Naive thymus-derived CD4-positive, alpha-beta T cell (primary cell): ENCODE measurements at regions not wholly inside any gene's neighbourhood (a gene's known extent, or its start where the extent isn't known, plus 50 kb on each side); places are given as distances from the start of the nearest gene placed in this dataset.
"Not testable (repeated sequence)": the region's sequence is repeated elsewhere in the genome, so short reads cannot be mapped to it uniquely, and the experiment has no call there.

Experiments used
- ATAC-seq: fragments of 150-1000 bp; cut with Tn5 transposase; 2 replicates; pipeline ENCODE4 v1.10.0; 2021; ENCODE audit warnings: mild to moderate bottlenecking, moderate library complexity
- CTCF ChIA-PET: fragments of 350-600 bp; sonication (Branson Sonifier 250); formaldehyde crosslinking; loops from one replicate; lab custom pipeline; 2021; ENCODE audit warnings: antibody characterized with exemption; lab: Charles Lee
- POLR2A ChIA-PET: fragments of 350-600 bp; sonication (Branson Sonifier 250); formaldehyde crosslinking; loops from one replicate; lab custom pipeline; 2021; ENCODE audit warnings: antibody characterized with exemption, inconsistent platforms; lab: Charles Lee
- DNase-seq, 9 donors: peaks; one replicate each; pipeline versions ENCODE4 v3.0.0 to v3.0.0-alpha.2; 2020 to 2022; ENCODE audit warnings: mixed read lengths in 1 of 9
- H3K27ac ChIP-seq: one replicate; pipeline ENCODE4 v1.7.0; 2013; ENCODE audit warnings: mild to moderate bottlenecking, low read depth, low read length, moderate library complexity
- H3K27me3 ChIP-seq, 2 donors: one replicate each; pipeline ENCODE4 v1.7.0; 2013; ENCODE audit warnings: low read length in 2 of 2, mild to moderate bottlenecking in 2 of 2, moderate library complexity in 2 of 2; ENCODE audit not compliant: control insufficient read depth in 2 of 2, insufficient read depth in 2 of 2
- H3K36me3 ChIP-seq, 3 experiments: 1 replicate in 2 of 3; 2 replicates in 1 of 3; pipeline ENCODE4 v1.7.0; 2013; ENCODE audit warnings: low read length in 3 of 3, mild to moderate bottlenecking in 3 of 3, moderate library complexity in 1 of 3; ENCODE audit not compliant: insufficient read depth in 3 of 3, control insufficient read depth in 2 of 3
- H3K4me1 ChIP-seq, 2 donors: one replicate each; pipeline ENCODE4 v1.7.0; 2013; ENCODE audit warnings: low read length in 2 of 2, mild to moderate bottlenecking in 2 of 2, moderate library complexity in 1 of 2; ENCODE audit not compliant: control insufficient read depth in 2 of 2, insufficient read depth in 2 of 2
- H3K4me3 ChIP-seq: 2 replicates; pipeline ENCODE4 v1.7.0; 2013; ENCODE audit warnings: mild to moderate bottlenecking, low read length
- H3K9me3 ChIP-seq, 3 experiments: 1 replicate in 2 of 3; 2 replicates in 1 of 3; pipeline ENCODE4 v1.7.0; 2013; ENCODE audit warnings: low read length in 3 of 3; ENCODE audit not compliant: control insufficient read depth in 2 of 3
- H3K27ac Mint-ChIP-seq, 9 donors: one replicate each; pipeline ENCODE4 v1.8.0; 2020 to 2022; ENCODE audit warnings: mixed read lengths in 9 of 9, mild to moderate bottlenecking in 8 of 9, moderate library complexity in 5 of 9, inconsistent platforms in 2 of 9
- H3K27me3 Mint-ChIP-seq, 5 donors: one replicate each; pipeline ENCODE4 v1.8.0; 2021 to 2022; ENCODE audit warnings: mixed read lengths in 5 of 5, mild to moderate bottlenecking in 1 of 5
- H3K36me3 Mint-ChIP-seq, 5 donors: one replicate each; pipeline ENCODE4 v1.8.0; 2020 to 2022; ENCODE audit warnings: mixed read lengths in 5 of 5, mild to moderate bottlenecking in 3 of 5, inconsistent platforms in 1 of 5
- H3K4me1 Mint-ChIP-seq, 7 donors: one replicate each; pipeline ENCODE4 v1.8.0; 2020 to 2022; ENCODE audit warnings: mixed read lengths in 7 of 7, mild to moderate bottlenecking in 3 of 7, inconsistent platforms in 1 of 7
- H3K4me3 Mint-ChIP-seq, 10 donors: one replicate each; pipeline ENCODE4 v1.8.0; 2020 to 2022; ENCODE audit warnings: mild to moderate bottlenecking in 10 of 10, mixed read lengths in 10 of 10, moderate library complexity in 6 of 10, inconsistent platforms in 2 of 10
- H3K9me3 Mint-ChIP-seq, 11 donors: one replicate each; pipeline ENCODE4 v1.8.0; 2020 to 2022; ENCODE audit warnings: mixed read lengths in 11 of 11, mild to moderate bottlenecking in 4 of 11, inconsistent platforms in 1 of 11, moderate library complexity in 1 of 11
- intact Hi-C, 2 donors: fragments of 100-400 bp; cut with micrococcal nuclease; formaldehyde crosslinking; loops; one replicate each; pipeline ENCODE4 v1.15.1; 2023

DNA sequence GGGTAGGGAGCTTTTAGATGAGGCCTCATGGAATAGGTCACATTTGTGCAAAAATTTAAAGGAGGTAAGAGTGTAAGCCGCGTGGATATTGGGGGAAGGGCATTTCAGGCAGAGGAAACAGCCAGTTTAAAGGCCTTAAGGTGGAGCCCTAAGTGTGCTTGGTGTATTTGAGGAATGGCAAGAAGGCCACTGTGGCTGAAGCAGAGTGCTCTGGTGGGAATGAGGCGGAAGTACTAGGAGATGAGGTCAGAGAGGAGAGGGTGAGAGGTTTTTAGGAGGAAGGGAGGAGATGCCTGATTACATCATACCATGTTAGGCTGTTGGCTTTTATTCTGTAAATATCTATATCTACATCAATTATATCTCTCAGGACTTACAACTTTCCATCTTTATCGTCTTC, 75.3 kb downstream of the SRGAP2 start:
- H3K36me3 ChIP-seq, H3K4me3 Mint-ChIP-seq, POLR2A ChIA-PET, H3K27ac ChIP-seq, H3K36me3 Mint-ChIP-seq, H3K9me3 ChIP-seq, H3K4me3 ChIP-seq, H3K27me3 ChIP-seq, DNase-seq, intact Hi-C loops, H3K9me3 Mint-ChIP-seq, H3K27ac Mint-ChIP-seq, H3K4me1 ChIP-seq, ATAC-seq, H3K27me3 Mint-ChIP-seq, H3K4me1 Mint-ChIP-seq, CTCF ChIA-PET: not testable (repeated sequence)

DNA sequence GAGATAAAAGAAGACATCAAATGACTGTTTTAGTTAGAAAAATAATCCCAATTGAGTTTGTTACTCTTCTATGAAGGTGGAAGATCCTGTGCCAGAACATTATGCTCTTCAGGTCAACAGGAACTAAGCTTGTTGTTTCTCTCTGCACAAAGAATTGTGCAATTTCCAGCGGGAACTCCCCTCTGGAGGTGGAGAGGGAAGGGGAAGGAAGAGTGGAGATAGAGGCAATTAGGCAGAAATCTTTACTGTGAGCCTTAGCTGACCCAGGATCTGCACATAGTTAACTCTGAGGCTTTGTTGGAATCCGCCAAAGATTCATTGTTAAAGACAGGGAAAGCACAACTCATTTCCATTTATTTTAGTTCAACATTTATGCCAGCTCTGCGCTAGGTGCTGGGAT, 77.3 kb downstream of the SRGAP2 start:
- H3K4me3 Mint-ChIP-seq, H3K9me3 Mint-ChIP-seq, H3K4me1 ChIP-seq, H3K27me3 Mint-ChIP-seq, DNase-seq, H3K9me3 ChIP-seq, H3K36me3 Mint-ChIP-seq, CTCF ChIA-PET, H3K27ac ChIP-seq, H3K27ac Mint-ChIP-seq, H3K27me3 ChIP-seq, H3K4me1 Mint-ChIP-seq, H3K36me3 ChIP-seq, POLR2A ChIA-PET, intact Hi-C loops, H3K4me3 ChIP-seq: not testable (repeated sequence)
- peak; percentile 59 for ATAC-seq

DNA sequence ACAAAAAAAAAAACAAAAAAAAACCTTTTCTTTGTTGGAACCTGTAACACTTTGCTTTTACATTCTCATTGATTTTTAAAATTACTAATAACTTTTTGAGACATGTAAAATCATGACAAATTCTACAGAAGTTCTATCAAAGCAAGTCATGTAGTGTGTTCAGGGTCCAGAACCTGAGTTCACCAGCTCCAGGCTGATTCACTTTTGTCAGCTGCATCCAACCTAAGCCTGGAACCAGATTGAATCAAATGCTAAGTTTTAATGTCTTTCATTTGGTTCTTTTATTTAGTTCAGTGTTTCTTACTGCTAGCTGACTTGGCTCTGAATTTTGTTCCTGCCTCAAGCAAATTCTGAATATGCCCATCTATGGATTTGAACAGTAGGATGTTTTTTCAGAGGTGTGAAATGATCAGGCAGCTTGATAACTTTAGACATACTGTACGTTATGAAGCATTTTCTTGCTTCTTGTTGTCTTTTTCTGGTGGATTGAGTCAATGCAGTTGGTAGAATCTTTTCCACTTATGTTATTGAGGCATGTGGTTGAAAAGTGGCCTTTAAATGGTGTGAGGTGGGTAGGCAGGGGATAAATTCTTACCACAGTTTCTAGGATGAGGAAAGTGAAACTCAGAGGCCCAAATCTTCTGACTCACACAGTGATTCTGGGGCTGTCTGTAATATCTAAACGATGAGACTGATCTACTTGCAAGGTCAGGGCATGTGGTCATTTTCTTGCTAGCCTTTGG, 78.7 kb downstream of the SRGAP2 start:
- H3K9me3 ChIP-seq, CTCF ChIA-PET, H3K4me1 ChIP-seq, H3K27me3 ChIP-seq, H3K9me3 Mint-ChIP-seq, H3K36me3 Mint-ChIP-seq, DNase-seq, H3K36me3 ChIP-seq, H3K27ac ChIP-seq, H3K4me3 Mint-ChIP-seq, POLR2A ChIA-PET, H3K27me3 Mint-ChIP-seq, H3K4me3 ChIP-seq, intact Hi-C loops, H3K27ac Mint-ChIP-seq: not testable (repeated sequence)
- H3K4me1 Mint-ChIP-seq, result peaks cover 0 to 11% (median 0%) of the 10 kb centered on the region in 7 donors
- peak; percentile 75 for ATAC-seq

DNA sequence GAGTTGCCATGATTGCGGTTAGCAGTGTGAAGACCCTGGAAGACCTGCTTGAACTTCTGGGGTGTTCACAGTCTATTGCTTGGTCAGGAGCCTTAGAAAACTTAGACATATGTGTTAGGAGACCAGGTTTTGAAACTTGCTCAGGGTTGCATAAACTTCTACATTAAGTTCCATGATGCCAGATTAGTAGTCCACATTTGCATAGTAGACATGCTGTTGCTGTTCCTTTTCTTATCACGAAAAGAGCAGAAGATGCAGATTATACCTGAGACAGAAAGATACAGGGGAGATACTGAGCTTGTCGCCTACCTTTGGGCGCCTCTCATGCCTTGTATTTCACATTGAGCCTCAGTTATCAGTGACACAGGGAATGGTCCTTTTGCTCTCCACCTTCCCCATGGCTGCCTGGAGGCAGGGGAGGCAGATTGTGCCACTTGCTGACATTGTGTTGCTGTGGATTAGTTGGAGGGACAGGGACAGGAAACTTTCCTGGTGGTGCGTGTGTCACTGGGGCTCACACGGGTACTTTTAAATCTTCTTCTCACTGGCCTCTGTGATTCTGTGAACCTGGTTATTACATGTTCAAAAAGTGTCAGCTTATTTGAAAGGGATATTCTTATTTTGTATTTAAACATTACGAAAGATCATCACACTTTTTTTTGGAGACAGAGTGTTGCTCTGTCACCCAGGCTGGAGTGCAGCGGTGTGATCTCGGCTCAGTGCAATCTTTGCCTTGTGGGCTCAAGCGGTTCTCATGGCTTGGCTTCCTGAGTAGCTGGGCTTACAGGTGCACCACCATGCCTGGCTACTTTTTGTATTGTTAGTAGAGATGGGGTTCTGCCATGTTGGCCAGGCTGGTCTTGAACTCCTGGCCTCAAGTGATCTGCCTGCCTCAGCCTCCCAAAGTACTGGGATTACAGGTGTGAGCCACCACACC, 82.0 kb downstream of the SRGAP2 start:
- H3K27ac ChIP-seq, CTCF ChIA-PET, H3K9me3 ChIP-seq, H3K4me3 Mint-ChIP-seq, H3K4me1 ChIP-seq, DNase-seq, H3K36me3 Mint-ChIP-seq, H3K4me1 Mint-ChIP-seq, H3K4me3 ChIP-seq, H3K36me3 ChIP-seq, ATAC-seq, H3K27me3 Mint-ChIP-seq, H3K27me3 ChIP-seq, H3K9me3 Mint-ChIP-seq, H3K27ac Mint-ChIP-seq, POLR2A ChIA-PET, intact Hi-C loops: not testable (repeated sequence)

DNA sequence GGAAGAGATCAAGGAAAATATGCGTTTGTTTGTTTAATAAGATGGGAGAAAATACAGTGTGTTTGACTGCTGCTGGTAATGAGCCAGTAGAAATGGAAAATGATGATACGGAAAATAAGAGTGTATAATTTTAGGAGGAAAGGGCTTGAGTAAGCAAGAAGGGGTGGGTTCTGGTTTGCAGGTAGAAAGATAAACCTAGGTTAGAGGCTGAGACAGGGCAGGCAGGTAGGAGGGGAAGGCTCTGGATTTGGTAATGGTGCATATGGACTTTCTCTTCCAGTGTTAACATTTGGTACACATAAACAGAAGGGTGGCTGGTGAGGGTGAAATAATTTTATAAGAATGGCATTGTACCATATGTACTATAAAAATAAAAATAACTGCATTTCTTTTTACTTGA, 84.4 kb downstream of the SRGAP2 start:
- Mint-ChIP-seq H3K4me3 (peak overlapping the region in 4 of 10 donors; percentile 38 to 75 (median 58)), H3K27ac (peak overlapping the region in 1 of 9 donors; percentile 17)
- intact Hi-C loops, H3K9me3 ChIP-seq, H3K27me3 ChIP-seq, CTCF ChIA-PET, H3K4me1 Mint-ChIP-seq, ATAC-seq, H3K27me3 Mint-ChIP-seq, H3K36me3 ChIP-seq, H3K9me3 Mint-ChIP-seq, DNase-seq, H3K4me3 ChIP-seq, H3K4me1 ChIP-seq, H3K36me3 Mint-ChIP-seq, H3K27ac ChIP-seq, POLR2A ChIA-PET: not testable (repeated sequence)

DNA sequence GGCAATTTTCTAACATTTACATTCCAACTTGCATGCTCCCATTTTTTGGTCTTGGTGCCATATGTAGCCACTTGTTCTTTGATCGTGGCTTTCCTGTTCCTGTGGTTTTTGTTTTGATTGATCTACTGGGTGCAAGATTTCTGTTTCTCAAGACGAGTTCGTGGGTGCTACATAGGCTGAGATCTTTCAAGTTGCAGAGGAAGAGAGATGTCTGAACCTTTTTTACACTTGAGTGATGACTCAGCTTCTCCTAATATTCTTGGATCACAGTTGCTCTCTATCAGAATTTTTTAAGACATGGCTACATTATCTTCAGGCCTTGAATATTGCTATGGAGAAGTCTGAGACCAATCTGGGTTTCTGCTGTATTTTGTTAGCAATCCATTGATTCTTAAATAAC, 85.1 kb downstream of the SRGAP2 start:
- H3K4me1 ChIP-seq, CTCF ChIA-PET, H3K4me3 Mint-ChIP-seq, intact Hi-C loops, POLR2A ChIA-PET, H3K27me3 ChIP-seq, H3K36me3 ChIP-seq, H3K27ac Mint-ChIP-seq, H3K27me3 Mint-ChIP-seq, H3K36me3 Mint-ChIP-seq, DNase-seq, H3K27ac ChIP-seq, H3K9me3 ChIP-seq, H3K9me3 Mint-ChIP-seq, H3K4me3 ChIP-seq, H3K4me1 Mint-ChIP-seq: not testable (repeated sequence)
- ATAC-seq, result peak; percentile 67
